ENCODE measurements at regions not wholly inside any gene's neighbourhood (a gene's known extent, or its start where the extent isn't known, plus 50 kb on each side); places are given as distances from the start of the nearest gene placed in this dataset.

DNA sequence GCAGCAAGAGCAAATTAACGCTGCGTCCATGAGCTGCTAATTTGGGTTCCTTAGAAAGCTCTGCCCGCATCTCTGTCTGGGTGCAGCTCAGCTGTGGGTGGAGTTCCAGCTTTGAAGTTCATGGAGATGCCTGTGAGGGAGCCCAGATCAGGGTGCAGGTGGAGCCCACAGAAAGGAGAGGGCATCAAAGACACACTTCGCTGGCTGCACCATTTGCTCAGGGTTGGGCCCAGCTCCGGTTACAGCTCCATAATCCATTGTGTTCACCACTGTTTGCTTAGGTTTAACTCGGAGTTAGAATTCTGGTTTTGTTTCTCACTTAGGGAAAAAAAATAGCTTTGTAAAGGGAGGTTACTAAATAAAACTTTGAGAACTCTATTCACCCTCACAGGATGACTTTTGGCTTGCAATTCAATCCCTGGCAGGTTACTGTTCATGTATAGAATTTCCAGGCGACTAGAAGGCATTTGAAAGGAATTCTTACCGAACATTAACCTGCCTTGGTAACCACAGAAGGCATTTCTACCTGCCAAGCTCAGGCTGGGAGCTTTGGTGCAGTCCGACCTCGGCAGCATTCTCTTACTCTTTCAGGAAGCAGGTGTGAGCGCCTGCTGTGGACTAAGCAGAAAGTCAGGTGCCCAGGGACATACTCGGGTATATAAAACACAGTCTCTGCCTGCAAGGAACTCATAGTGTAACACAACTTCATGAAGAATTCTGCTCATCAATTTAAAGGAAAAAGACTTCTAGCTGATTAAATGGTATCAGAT, 179.5 kb upstream of the RNF32 start:
- no peak for TF ChIP-seq ELF4 (IDR thresholded peaks at IDR 0.05)
- TF ChIP-seq BHLHE40 (IDR thresholded peaks at IDR 0.05; ENCODE audit: borderline replicate concordance), result no peak
- no peak for TF ChIP-seq LEF1 (IDR thresholded peaks at IDR 0.05; ENCODE audit: borderline replicate concordance)
- TF ChIP-seq SUZ12 (IDR thresholded peaks at IDR 0.05), result no peak
- no peak for TF ChIP-seq FOXM1 (IDR thresholded peaks at IDR 0.05; ENCODE audit: borderline replicate concordance)
- TF ChIP-seq FOXK2 (IDR thresholded peaks at IDR 0.05), result no peak
- TF ChIP-seq ZNF384 (IDR thresholded peaks at IDR 0.05), result no peak
- TF ChIP-seq FOXA1 (IDR thresholded peaks at IDR 0.05), result no peak
